Duodenal mucosa (tissue), 2 donors: ENCODE measurements at regions not wholly inside any gene's neighbourhood (a gene's known extent, or its start where the extent isn't known, plus 50 kb on each side); places are given as distances from the start of the nearest gene placed in this dataset.

Experiments
- H3K27ac ChIP-seq: one replicate; pipeline ENCODE4 v1.7.0; 2013; ENCODE audit warnings: low read depth, low read length
- H3K27me3 ChIP-seq, 2 donors: one replicate each; pipeline ENCODE4 v1.7.0; 2013; ENCODE audit warnings: low read length in 2 of 2, control low read depth in 1 of 2; ENCODE audit not compliant: insufficient read depth in 2 of 2, control insufficient read depth in 1 of 2
- H3K36me3 ChIP-seq, 2 donors: one replicate each; pipeline ENCODE4 v1.7.0; 2013; ENCODE audit warnings: low read length in 2 of 2, control low read depth in 1 of 2; ENCODE audit not compliant: insufficient read depth in 2 of 2, control insufficient read depth in 1 of 2
- H3K4me1 ChIP-seq, 2 donors: one replicate each; pipeline ENCODE4 v1.7.0; 2013; ENCODE audit warnings: low read length in 2 of 2, control low read depth in 1 of 2; ENCODE audit not compliant: insufficient read depth in 2 of 2, control insufficient read depth in 1 of 2
- H3K4me3 ChIP-seq, 2 donors: one replicate each; pipeline ENCODE4 v1.7.0; 2013; ENCODE audit warnings: low read length in 2 of 2, low read depth in 1 of 2
- H3K9ac ChIP-seq, 2 donors: one replicate each; pipeline ENCODE4 v1.7.0; 2013; ENCODE audit warnings: low read length in 2 of 2, low read depth in 1 of 2
- H3K9me3 ChIP-seq, 2 donors: one replicate each; pipeline ENCODE4 v1.7.0; 2013; ENCODE audit warnings: low read length in 2 of 2, control low read depth in 1 of 2; ENCODE audit not compliant: control insufficient read depth in 1 of 2

DNA sequence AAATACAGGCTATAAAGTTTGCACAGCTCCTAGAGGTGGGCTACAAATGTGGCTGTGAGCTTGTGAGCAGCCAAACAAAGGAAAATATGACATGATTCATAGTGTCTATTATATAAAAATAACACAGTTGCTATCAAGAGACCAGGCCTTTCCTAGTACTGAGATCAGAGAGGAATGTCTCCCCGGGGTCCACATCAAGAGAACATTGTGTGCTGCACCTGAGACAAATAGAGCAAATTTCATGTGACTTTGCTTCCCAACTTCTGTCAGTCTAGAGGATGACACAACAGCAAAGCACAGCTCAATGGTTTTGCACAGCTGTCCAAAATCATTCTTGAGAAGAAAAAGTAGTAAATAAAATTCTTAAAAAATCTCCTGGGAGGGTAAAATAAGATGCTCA is 297.5 kb upstream of the PRKD1 start:
- H3K27ac ChIP-seq, result no peak overlapping the region

DNA sequence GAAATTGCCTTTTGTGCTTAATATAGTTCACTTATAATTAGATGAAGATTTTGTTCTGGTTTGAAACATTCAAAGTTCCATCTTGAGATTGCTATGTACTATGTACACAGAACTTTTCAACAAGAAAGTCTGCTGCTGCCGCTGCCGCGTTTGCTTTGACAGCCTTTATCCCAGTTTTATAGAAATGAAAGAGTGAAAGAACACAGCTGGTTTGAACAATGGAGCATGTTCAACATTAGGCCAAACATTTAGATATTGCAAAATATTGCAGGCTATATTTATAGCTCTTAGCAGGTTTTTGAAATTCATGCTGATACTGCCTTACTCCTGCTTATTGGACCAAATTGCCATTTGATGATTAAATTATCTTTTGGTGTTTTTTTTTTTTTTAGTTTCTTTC is 299.8 kb upstream of the PRKD1 start:
- Histone ChIP-seq H3K4me3 (no peak overlapping the region), H3K9me3 (no peaks in the 10 kb centered on the region), H3K27ac (no peak overlapping the region), H3K27me3 (no peaks in the 10 kb centered on the region), H3K36me3 (no peaks in the 10 kb centered on the region), H3K4me1 (peaks cover 0 to 6% of the 10 kb centered on the region in 2 donors), H3K9ac (no peak overlapping the region)

More for the DNA sequence above, 297.5 kb upstream of the PRKD1 start:
- H3K9me3 ChIP-seq, result no peaks in the 10 kb centered on the region
- peaks cover 0 to 6% of the 10 kb centered on the region in 2 donors for H3K4me1 ChIP-seq
- no peak overlapping the region for H3K4me3 ChIP-seq
- no peak overlapping the region for H3K9ac ChIP-seq
- no peaks in the 10 kb centered on the region for H3K36me3 ChIP-seq
- no peaks in the 10 kb centered on the region for H3K27me3 ChIP-seq

DNA sequence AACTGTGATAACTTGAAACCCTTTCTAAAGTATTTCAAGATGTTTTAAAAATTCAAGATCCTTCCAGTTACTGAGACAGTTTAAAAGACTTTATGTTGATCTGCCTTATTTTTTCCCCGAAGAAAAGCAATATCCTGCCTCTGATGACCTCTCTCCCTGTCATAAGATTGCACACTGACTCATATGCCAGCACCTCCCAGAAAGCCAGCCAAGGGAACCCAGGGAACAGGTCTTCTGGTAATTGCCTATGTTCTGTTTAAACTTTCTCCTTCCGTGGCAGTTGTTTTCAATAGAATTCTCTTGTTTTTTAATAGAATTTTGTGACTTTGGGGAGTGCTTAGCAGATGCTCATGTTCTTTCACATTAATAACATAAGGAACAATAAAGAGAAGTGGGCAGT is 300.2 kb upstream of the PRKD1 start:
- Histone ChIP-seq H3K4me3 (no peak overlapping the region), H3K9me3 (no peaks in the 10 kb centered on the region), H3K27me3 (no peaks in the 10 kb centered on the region), H3K9ac (no peak overlapping the region), H3K36me3 (no peaks in the 10 kb centered on the region), H3K27ac (no peak overlapping the region), H3K4me1 (peaks cover 0 to 4% of the 10 kb centered on the region in 2 donors)

DNA sequence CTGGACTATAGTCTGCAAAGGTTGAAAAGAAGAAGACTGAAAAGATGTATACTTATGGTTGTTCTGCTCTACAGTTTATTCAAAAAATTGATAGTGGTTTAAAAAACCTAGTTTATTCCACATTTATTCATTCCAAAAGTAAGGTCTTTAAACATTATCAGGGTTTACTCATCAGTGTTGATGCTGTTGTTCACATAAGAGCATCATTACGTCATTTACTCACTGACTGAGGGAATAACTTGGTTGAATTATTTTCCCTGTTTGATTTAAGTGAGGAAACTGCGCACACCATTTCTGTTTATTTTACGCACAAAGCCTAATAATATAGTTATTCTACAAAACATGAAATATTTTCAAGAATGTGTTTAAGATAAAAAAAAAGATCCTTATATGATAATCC is 303.1 kb upstream of the PRKD1 start:
- H3K4me1 ChIP-seq, result no peaks in the 10 kb centered on the region
- H3K4me3 ChIP-seq, result no peak overlapping the region
- H3K9me3 ChIP-seq, result no peaks in the 10 kb centered on the region
- H3K27ac ChIP-seq, result no peak overlapping the region
- no peaks in the 10 kb centered on the region for H3K27me3 ChIP-seq
- H3K9ac ChIP-seq, result no peak overlapping the region
- no peaks in the 10 kb centered on the region for H3K36me3 ChIP-seq

DNA sequence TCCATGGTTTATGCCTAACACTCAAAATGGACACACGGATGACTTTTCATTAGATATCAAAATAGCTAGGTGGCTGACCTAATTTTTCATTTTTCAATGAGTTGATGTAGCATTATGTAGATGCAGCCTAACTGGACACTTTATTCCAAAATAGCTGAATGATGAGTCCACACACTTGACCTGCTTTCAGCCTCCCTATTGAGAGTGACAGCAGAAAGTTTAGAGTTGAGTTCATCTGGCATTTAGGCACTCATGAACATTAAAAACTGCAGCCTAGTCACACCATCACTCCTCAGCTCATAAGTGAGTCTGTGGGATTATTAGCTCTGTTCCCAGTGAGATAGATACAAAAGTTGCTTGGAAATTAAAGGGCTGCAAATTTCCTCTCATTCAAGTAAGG is 307.3 kb upstream of the PRKD1 start:
- no peak overlapping the region for H3K27ac ChIP-seq
- H3K9ac ChIP-seq, result no peak overlapping the region
- H3K9me3 ChIP-seq, result no peaks in the 10 kb centered on the region
- no peaks in the 10 kb centered on the region for H3K36me3 ChIP-seq
- H3K27me3 ChIP-seq, result no peaks in the 10 kb centered on the region
- H3K4me3 ChIP-seq, result no peak overlapping the region
- H3K4me1 ChIP-seq, result no peaks in the 10 kb centered on the region

DNA sequence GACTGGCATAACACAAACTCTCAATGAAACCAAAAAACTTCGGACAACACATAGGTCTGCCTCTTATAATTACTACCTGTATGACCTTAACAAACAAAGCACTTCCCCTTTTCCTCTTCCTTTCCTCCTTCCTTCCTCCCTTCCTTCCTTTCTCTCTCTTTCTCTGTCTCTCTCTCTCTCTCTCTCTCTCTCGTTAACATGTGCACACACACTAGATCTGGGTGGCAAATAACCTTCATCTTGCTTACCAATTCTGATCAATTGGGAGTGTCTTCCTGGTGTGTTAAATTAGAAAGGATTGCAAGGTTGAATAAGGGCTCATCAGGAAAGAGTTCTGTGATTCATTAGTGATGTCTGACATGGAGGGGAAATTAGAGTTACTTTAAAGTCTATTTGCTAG is 307.8 kb upstream of the PRKD1 start:
- Histone ChIP-seq H3K27ac (no peak overlapping the region), H3K4me1 (no peaks in the 10 kb centered on the region), H3K27me3 (no peaks in the 10 kb centered on the region), H3K4me3 (no peak overlapping the region), H3K9ac (no peak overlapping the region), H3K36me3 (no peaks in the 10 kb centered on the region), H3K9me3 (no peaks in the 10 kb centered on the region)

DNA sequence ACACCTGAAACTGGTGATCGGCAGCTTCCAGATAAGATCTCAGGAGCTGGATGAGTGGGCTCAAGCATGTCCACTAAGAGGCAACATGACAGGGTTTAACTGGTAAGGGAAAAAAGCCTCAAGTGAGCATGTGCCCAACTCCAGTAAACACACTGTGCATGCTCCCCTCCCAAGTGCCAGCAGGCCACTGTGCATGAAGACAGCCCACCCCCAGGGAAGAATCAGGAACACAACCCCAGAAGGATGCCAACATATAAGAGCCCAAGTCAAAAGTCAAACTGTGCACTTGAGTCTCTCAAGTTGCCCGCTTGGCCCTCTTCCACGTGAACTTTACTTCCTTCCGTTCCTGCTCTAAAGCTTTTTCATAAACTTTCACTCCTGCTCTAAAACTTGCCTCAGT is 311.3 kb upstream of the PRKD1 start:
- no peaks in the 10 kb centered on the region for H3K9me3 ChIP-seq
- no peaks in the 10 kb centered on the region for H3K27me3 ChIP-seq
- no peak overlapping the region for H3K9ac ChIP-seq
- no peaks in the 10 kb centered on the region for H3K36me3 ChIP-seq
- H3K4me1 ChIP-seq, result no peaks in the 10 kb centered on the region
- no peak overlapping the region for H3K4me3 ChIP-seq
- H3K27ac ChIP-seq, result no peak overlapping the region

DNA sequence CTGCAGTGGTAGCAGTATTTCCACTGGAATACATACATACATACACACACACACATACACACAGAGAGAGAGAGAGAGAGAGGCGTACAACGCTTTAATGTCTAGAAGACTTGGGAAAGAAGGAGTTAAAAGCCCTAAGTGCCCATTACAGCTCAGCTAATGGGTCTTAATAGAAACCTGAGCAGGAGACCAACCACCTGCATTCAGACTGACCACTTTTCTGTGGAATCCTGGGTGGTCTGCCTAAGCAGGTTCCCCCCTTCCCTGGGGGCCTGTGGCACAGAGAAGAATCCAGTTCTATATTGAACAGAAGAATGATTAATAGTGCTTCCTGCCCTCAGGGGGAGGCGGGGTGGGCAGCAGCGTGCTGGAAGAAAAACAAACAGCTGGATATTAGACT is 312.4 kb upstream of the PRKD1 start:
- Histone ChIP-seq H3K9me3 (no peaks in the 10 kb centered on the region), H3K9ac (no peak overlapping the region), H3K27ac (no peak overlapping the region), H3K4me3 (no peak overlapping the region), H3K36me3 (no peaks in the 10 kb centered on the region), H3K4me1 (no peaks in the 10 kb centered on the region), H3K27me3 (no peaks in the 10 kb centered on the region)

DNA sequence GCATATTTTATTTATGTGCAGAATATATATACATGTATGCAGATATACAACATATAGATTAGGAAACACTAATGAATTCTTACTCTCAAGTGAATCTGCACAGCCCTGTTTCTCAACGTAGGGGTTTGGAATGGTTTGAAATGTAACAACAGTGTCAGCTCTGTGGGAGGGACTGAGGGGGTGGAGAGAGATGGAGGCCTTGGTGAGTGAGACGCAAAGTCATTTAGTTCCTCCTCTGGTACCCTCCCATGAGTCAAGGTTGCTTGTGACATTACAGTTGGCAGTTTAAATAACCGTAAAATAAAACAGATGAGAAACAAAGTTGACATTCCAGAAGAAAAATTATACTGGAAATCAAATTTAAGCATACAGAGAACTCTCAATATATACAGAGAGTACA is 313.0 kb upstream of the PRKD1 start:
- H3K27ac ChIP-seq, result no peak overlapping the region
- H3K27me3 ChIP-seq, result no peaks in the 10 kb centered on the region
- H3K36me3 ChIP-seq, result no peaks in the 10 kb centered on the region
- no peaks in the 10 kb centered on the region for H3K4me1 ChIP-seq
- no peaks in the 10 kb centered on the region for H3K9me3 ChIP-seq
- H3K9ac ChIP-seq, result no peak overlapping the region
- no peak overlapping the region for H3K4me3 ChIP-seq

DNA sequence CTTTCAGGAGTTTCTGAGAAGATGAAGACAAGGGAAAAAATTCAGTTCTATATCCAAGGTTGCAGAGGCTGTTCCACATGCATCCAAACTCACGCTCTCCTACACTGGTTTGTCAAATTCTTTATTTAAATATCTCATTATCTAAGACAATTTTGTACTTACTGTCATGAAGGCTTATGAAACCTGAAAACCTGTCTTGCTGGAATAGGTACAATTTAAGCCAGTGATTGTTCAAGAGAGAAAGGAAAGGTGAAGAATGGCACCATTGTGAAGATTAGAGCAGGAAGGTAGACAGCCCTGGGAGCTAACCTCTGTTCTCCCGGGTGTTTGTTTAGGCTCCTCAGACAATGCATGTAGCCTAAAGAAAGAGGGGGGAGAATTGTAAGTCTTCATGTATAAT is 315.1 kb upstream of the PRKD1 start:
- H3K9ac ChIP-seq, result no peak overlapping the region
- H3K36me3 ChIP-seq, result no peaks in the 10 kb centered on the region
- no peak overlapping the region for H3K4me3 ChIP-seq
- no peaks in the 10 kb centered on the region for H3K4me1 ChIP-seq
- no peak overlapping the region for H3K27ac ChIP-seq
- H3K9me3 ChIP-seq, result no peaks in the 10 kb centered on the region
- no peaks in the 10 kb centered on the region for H3K27me3 ChIP-seq

DNA sequence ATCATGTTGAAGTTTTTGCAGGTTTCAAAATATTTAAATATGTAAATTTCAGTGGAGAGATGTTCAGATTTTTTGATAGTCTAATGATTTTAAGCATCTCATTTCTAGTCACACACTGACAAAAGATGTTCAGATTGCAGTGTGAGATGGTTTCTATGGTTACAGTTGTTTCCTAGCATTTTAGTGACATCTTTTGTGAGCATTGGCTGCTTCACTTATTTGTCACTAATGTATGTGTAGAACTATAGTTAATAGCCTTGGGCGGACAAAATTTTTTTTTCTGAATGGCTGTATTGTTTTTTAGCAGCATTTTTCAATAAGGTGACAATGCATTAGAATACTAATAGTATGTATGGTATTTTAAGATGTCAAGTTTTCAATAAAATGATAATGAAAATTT is 315.6 kb upstream of the PRKD1 start:
- Histone ChIP-seq H3K27me3 (no peaks in the 10 kb centered on the region), H3K27ac (no peak overlapping the region), H3K9me3 (no peaks in the 10 kb centered on the region), H3K9ac (no peak overlapping the region), H3K4me1 (no peaks in the 10 kb centered on the region), H3K4me3 (no peak overlapping the region), H3K36me3 (no peaks in the 10 kb centered on the region)
